GM21526 (cell line): ENCODE measurements at regions not wholly inside any gene's neighbourhood (a gene's known extent, or its start where the extent isn't known, plus 50 kb on each side); places are given as distances from the start of the nearest gene placed in this dataset.
"Not testable (repeated sequence)": the region's sequence is repeated elsewhere in the genome, so short reads cannot be mapped to it uniquely, and the experiment has no call there.

Experiments
- ATAC-seq: cut with Tn5 transposase; IDR thresholded peaks from one replicate; pipeline ENCODE4 v1.9.1; 2021; ENCODE audit warnings: moderate library complexity; ENCODE audit not compliant: unreplicated experiment, low FRiP score

DNA sequence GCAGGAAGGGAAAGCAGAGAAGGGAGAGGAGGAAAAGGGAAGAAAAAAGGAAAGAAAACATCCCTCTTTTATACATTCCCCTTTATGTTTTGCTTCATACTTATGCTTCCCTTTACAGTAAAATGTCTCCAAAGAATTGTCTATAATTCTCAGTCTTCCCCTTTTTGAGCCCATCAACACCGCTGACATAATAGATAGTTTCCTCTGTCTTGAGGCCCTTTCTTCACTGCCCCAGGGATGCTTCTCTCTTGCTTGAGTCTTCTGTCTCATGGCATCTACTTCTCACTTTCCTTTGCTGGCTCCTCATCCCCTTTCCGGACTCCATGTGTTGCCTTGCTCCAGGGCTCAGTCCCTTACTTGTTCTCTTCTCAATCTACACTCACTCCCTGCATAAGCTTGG, 99.7 kb upstream of the DAZL start:
- no peak for ATAC-seq

DNA sequence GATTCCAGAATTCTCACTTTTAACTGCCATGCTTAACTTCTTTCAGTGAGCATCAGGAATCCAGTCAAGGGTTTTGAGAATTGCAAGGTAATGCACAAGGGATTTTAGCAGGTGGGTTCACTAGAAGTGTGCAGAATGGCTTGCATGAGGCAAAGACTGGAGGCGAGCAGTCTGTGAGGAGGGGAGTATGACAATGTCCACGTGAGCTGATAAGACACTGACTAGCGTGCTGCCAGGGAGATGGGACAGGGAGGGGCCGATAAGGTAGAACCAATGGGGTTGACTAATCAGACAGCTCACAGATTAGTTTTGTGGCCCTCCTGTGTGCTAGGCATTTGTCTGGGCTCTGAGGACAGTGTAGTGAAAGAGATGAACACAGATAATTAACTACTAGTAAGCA, 102.0 kb upstream of the DAZL start:
- no peak for ATAC-seq

GRCh38 chr3:16708285-16708684, 103.1 kb upstream of the DAZL start:
- no peak for ATAC-seq

DNA sequence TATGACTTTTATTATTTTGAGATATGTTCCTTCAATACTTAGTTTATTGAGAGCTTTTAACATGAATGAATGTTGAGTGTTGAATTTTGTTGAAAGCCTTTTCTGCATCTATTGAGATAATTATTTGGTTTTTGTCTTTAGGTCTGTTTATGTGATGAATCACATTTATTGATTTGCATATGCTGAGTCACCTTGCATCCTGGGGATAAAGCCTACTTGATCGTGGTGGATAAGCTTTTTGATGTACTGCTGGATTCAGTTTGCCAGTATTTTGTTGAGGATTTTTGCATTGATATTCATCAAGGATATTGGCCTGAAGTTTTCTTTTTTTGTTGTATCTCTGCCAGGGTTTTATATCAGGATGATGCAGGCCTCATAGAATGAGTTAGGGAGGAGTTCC, 106.5 kb upstream of the DAZL start:
- ATAC-seq: not testable (repeated sequence)

DNA sequence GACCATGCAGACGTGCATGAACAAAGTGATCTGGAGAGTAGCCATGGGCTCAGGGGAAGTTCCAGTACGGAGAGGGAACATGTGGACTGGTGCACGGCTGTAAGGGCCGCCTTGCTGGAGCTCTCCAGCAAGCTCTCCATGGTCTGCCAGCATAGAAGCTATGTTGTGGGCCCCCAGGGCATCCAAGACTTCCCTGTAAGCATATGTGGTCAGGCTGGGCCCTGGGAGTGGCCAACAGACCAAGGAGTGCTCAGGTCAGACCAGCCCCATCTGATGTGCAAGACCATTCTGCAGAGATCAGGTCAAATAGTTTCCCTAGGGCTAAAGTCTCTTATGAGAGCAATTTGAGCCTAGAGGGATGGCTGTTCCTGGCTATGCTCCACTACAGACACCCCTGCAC, 110.1 kb upstream of the DAZL start:
- no peak for ATAC-seq

- ATAC-seq: no peak
Measured at GRCh38 chr3:16719426-16719825, 114.2 kb upstream of the DAZL start.

- no peak for ATAC-seq
Measured at GRCh38 chr3:16720367-16720940, 115.2 kb upstream of the DAZL start.

DNA sequence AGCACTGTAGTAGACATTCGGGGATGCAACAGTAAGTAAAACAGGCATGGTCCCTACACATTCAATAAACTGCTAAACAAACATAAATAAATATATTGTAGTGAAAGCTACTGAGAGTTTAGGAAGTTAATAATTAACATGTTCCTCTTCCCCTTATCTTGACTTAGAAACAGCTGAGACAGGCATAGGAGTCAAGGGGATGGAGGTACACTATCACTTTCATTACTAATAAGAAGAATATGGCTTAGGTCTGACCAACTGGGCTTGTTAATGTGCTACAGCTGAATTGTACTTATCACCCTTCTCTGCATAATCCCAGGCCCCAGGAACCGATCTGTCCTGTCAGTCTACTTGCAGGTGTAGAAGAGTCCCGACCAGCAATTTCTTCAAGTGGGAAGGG, 116.3 kb upstream of the DAZL start:
- ATAC-seq: no peak

DNA sequence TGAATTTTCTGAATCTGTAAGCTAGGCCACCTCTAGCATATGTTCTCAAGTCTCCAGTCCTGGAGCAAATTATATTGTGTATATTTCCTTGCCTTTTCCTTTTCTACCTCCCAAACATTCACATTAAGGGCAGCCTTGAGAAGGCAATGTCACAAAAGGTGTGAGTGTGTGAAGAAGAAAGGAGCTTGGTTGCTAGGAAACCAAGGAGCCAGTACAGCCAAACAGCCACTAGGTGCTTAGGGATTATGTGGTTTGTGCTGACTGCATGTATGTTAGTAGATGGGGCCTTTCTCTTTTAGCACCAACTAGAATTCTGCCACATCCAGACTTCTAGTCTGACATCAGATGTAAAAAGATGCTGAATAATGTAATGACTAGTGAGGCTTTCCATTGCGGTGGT, 118.8 kb upstream of the DAZL start:
- ATAC-seq: no peak

DNA sequence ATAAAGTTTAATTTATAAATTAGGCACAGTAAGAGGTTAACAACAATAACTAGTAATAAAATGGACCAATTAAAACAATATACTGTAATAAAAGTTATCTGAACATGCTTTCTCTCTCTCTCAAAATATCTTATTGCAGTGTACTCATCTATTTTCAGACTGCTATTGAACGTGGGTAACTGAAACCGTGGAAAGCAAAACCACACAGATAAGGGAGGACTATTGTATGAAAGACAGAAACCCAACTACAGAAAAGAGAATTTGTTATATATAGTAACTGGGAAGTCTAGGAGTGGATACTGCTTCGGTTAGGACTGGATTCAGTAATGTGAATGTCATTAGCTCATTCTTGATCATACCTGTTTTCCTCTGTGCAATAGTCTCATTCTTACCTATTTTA, 119.3 kb upstream of the DAZL start:
- ATAC-seq: no peak

DNA sequence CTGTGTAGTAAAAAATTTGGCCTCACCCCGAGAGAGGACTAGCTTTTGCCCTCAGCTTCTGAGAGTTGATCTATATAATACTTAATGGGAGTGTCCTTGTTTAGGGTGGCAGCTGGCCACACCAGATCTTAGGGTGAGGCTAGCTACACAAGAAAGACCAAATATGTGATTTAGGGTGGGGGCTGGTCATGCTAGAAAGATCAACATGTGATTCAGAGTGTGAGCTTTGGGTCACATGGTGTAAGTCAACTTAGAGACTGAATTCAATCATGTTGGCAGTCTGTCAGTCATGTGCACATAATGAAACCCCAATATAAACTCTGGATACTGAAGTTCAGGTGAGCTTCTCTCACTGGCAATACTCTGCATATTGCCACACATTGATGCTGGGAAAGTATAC, 120.7 kb upstream of the DAZL start:
- no peak for ATAC-seq

GRCh38 chr3:16728770-16729745, 123.8 kb upstream of the DAZL start:
- no peak for ATAC-seq

DNA sequence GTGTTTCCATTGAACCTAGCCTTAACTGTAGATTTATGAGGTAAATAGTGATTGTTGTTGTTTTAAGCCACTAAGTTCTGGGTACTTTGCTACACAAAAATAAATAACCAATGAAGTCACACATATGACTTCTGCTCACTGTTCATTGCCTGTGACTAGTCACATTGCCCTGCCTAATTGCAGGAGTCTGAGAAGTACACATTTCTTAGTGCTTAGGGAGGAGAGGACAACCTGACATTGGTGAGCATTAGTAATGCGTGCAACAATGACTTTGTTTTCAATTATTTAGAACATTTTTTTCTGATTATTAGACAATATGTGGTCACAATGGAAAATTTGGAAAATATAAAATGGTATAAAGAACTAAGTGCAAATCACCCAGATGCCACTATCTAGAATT, 133.2 kb upstream of the DAZL start:
- ATAC-seq: no peak

DNA sequence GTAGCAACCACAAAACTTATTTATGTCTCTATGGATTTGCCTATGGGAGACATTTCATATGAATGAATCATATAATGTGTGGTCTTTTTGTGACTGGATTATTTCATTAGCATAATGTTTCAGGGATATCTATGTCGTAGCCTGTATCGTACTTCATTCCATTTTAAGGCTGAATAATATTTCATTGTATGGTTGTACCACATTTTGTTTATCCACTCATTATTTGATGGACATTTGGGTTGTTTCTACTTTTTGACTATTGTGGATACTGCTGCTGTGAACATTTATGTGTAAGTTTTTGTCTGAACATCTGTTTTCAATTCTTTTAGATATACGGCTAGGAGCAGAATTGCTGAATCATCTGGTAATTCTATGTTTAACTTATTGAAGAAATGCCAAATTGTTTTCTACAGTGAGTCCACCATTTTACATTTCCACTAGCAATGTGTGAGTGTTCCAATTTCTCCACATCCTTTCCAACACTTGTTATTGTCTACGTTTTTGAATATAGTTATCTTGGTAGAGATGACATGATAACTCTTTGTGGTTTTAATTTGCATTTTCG, 134.4 kb upstream of the DAZL start:
- ATAC-seq: no peak

DNA sequence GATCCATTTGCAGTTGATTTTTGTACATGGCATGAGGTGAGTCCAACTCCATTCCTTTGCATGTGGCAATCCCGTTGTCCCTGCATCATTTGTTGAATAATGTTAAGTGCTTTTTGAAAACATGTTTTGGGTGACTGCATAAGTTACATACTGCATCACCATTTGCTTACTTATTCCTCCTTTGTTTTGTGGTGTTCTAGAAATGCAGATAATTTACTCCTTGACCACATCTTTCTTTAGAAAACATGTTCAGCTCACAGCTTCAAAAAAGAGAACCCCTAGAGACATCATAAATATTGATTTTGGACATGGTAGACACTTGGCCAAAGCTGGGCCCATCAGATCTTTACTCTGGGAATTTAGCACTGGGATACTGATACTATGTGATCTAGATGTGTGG, 135.3 kb upstream of the DAZL start:
- ATAC-seq: no peak

DNA sequence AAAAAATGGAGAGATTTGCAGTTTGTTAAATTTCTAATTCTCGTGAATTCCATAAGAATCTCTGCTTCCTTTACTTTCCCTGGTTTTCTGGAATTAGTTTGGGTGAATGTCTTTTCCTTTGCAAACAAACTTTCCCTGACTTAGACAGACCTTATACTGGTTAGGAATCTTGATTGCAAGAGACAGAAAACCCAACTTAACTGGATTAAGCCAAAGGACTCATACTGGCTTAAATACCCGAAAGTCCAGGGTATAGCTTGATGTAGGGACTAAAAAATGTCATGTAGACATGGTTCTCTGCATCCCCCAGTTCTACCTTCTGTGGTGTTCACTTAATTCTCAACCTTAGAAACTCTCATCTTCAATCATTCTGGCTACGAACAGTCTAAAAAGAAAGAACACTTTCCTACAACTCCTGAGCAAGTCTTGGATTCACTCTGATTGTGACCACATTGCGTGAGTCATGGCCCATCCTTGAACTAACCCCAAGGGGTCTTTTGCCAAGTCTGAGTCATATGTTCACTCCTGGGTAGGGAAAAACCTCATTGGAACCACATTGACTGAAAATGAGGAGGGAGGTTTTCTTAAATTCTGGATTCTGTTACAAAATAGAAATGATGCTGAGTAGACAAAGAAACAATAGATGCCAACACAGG, 136.0 kb upstream of the DAZL start:
- ATAC-seq: no peak

- ATAC-seq: no peak
Measured at GRCh38 chr3:16741890-16742289, 136.7 kb upstream of the DAZL start.

- no peak for ATAC-seq
Measured at GRCh38 chr3:16743276-16743675, 138.1 kb upstream of the DAZL start.

DNA sequence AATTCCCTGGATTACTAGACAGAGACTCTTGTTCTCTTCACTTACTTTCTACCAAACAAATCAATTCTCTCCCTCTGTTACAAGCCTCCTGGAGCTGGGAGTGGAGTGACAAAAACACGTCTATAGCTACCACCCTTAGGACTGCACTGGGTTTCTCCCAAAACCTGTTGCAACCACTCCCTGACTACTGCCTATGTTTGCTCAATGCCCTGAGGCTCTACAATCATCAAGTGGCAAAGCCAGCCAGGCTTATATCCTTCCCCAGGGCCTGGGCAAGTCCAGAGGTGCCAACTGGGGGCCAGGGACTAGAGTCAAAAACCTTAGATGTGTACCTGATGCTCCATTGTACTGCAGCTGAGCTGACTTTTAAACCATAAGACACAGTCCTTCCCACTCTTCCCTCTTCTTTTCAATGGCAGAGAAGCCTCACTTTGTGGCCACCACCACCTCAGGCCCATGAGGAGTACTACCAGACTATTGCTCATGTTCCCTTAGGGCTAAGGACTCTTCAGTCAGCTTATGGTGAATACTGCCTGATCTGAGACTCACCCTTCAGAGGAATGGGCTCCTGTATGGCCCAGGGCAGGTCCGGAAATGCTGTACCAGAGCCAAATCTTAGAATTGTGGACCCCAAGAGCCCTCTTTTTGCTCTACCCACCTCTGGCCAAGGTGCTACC, 125.4 kb upstream of the PLCL2 start:
- ATAC-seq: no peak

DNA sequence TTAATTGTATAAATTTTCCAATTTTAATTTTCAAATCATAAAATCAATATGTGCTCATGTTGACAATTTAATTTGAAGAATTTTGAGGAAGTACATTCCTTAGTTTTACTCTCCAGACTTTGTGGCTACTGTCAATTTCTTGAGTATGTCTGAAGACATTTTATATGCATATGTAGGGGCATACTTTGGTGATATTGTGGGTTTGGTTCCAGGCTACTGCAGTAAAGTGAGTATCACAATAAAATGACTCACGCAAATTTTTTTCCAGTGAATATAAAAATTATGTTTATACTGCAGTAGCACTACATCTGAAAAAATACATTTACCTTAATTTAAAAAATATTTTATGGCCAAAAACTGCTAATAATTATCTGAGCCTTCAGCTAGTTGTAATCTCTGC, 123.2 kb upstream of the PLCL2 start:
- no peak for ATAC-seq

DNA sequence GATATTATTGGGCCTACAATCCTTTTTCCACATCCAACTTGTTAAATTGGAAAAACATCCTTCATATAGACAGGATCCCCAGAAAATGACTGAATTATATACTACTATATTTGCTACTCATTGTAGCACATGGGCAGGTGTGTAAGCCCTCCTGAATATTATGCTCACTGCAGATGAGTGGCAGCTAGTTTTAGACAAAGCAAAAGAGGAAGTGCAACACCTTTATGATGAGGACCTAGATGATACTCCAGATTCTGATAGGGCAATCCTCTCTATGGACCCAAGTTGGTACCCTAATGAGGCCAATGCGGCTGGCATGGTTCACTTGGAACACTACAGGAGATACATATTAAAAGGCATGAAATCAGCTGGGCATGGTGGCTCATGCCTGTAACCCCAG, 119.1 kb upstream of the PLCL2 start:
- ATAC-seq: no peak
